Effector CD8-positive, alpha-beta T cell (primary cell): ENCODE measurements at regions not wholly inside any gene's neighbourhood (a gene's known extent, or its start where the extent isn't known, plus 50 kb on each side); places are given as distances from the start of the nearest gene placed in this dataset.

Experiments used
- DNase-seq: peaks from one replicate; lab custom pipeline; 2025; lab: John Stamatoyannopoulos, UW

DNA sequence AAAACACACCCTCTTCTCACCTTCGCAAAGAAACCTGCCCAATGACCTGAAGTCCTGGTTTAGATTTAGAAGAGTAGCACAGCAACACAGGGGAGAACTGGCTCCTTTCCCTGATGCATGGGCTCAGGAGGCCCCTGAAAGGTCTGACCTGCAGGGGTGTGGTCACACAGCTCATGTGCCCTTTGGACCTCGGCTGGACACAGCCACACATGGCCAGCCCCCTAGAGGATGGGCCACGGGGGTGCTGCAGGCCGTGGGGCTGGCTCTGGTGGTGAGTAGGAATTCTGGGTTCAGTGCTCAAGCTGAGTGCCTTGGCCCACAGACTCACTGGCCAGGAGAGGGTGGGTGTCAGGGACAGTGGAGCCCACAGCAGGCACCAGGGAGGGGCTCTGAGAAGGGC is 118.5 kb upstream of the ADCY1 start:
- no peak for DNase-seq

DNA sequence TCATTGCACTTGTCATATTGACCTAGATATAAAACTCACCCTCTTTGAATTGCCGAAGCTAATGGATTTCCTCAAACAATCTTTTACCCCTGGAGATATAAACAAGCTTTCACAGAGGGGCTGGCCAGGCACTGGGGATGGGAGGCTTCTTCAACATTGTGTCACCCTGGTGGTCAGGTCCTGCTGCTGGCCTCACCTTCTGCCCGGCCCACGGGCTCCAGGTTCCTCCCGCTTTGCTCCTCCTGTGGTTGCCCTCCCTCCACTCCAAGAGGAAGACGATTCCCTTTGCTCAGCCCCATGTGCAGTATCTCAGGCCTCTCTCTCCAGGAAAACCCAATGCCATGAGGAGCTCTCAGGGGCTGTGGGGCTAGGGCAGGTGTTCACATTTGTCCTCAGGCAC is 118.1 kb upstream of the ADCY1 start:
- no peak for DNase-seq

DNA sequence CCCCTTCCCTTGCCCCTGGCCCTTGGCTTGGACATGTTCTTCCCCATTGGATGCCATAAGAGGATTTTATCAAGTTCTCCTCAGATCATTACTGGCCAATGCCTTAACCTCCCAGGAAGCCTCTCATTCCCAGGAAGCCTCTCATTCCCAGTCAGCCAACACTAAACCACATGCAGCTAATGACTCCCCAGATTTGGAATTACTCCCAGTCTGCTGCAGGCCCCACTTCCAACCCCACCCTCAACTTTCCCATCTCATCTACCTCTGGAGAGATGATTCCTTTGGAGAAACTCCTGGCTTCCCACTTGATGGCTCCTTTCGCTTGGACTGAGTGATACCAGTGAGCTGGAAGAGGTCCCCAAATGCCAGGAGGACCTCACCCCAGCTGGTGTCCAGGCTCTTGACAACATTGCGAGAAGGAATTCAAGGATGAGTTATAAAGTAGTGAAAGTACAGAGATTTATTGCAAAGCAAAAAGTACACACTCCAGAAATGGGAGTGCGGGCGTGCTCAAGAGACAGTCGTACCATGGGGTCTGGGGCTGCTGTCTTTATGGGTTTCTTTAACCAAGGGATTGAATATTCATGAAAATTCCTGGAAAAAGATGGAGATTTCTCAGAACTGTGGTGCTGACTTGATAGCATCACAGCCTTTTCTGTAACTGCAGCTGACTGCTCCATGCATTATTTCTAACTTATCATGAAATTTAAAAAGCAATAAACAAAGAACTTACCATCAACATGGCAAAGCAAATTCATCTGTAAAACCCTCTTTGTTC is 117.2 kb upstream of the ADCY1 start:
- DNase-seq = no peak

DNA sequence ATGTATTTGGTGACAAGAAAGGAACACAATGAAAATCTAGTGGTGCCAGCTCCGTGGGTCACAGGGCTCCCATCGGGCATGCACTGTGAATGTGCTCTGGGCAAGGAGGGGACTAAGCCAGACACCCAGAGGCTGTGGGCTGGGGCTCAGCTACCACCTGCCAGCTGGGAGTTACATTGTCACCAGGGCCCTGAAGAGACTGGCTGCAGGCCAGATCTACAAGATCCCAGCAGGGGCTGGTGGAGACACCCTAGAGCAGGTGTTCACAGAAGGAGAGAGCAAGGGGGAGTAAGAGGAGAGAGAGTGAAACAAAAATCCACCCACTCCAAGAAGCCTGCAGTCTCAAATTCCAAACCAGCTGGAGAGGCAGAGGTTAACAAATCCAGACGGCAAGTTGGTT is 116.6 kb upstream of the ADCY1 start:
- no peak for DNase-seq

DNA sequence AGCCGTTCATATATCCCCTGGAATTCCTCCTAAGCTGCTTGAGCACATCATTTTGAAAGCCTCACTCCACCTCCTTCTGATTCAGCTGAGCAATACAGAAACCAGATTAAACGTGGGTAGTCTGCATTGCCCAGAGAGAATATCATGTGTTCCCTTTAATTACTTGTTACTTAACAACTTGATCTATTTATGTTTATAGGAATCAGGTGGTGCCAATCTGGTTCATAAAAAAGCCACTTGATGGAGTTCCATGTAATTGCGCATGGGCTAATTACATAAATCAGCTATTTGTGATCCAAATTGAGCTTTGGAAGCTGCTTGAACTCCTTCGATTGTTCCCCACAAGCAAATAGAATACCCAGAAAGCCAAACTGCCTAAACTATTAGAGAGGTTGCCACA is 114.7 kb upstream of the ADCY1 start:
- no peak for DNase-seq

DNA sequence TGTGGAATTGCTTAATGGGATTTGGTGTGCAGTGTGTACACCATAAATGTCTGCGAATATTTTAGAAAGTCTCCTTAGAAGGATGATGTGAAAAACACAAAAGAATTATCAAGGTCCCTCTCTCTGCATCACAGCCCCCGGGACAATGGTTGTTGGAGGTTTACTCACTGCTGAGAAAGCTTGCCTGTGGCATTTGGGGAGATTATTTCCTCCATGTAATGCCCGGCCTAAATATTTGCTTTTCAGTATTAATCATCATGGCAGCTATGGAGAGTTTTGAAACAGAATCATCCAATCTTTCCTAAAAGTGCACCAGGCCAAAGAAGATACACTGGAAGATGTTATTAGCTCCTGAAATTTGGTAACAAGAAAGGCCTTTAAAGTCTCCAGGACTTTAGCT is 113.8 kb upstream of the ADCY1 start:
- no peak for DNase-seq

DNA sequence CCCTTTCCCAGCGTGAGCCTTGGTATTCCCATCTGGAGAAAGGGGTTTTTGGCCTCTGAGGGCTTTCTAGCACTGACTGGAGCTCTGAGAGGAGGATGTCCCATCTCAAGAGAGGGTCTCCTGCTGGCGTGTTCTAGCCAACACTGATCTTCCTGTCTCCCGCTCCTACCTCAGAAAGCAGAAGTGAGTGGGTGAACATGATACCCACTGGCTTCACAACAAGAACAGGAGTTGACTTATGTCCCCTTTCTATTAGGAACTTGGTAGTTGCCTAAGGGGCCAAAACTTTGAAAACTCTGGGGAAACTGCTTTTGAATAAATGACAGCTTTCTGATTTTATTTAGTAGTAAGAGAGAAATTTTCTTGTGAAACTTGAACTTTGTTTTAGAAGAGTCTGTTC is 113.1 kb upstream of the ADCY1 start:
- no peak for DNase-seq

DNA sequence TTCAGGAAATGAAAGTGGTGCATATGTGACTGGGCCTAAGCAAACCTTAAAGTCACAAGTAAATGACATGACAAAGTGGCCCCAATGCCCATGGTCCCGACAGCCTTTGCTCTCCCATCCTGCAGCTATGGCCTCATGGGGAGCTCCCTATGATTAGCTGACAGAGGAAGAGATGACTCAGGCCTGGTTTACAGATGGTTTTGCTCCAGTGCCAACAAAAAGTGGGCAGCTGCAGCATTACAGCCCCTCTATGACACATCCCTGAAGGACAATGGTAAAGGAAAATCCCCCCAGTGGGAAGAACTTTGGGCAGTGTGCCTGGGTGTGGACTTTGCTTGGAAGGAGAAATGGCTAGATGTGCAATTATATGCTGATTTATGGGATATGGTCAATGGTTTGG is 105.1 kb upstream of the ADCY1 start:
- DNase-seq = no peak

DNA sequence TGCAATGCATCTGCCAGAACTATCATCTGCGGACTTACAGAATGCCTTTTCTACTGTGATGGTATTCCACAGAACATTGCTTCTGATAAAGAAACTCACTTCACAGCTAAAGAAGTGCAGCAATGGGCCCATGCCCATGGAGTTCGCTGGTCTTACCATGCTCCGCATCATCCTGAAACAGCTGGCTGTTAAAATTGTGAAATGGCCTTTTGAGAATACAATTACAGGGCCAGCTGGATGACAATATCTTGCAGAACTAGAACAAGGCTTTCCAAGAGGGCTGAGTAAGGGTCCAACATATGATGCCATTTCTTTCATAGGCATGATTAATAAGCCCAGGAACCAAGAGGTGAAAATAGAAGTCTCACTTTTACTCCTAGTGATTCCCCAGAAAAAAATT is 104.1 kb upstream of the ADCY1 start:
- DNase-seq = no peak

DNA sequence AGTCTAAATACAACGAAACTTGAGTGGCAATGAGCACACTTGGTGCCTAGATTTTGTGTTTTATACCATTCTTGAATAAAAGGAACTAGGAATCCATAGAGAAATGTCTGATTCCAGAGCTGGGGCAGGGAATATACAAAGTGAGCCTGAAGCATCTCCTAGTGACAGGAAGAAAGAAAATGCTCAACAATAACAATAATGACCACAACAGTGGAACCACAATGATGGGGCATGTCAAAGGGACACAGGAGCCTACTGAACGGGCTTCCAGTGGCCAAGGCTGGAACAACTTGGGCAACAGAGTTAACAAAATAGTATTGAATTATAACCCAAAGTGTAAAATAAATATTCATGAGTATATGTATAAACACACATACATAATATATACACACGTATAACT is 94.4 kb upstream of the ADCY1 start:
- DNase-seq = no peak

DNA sequence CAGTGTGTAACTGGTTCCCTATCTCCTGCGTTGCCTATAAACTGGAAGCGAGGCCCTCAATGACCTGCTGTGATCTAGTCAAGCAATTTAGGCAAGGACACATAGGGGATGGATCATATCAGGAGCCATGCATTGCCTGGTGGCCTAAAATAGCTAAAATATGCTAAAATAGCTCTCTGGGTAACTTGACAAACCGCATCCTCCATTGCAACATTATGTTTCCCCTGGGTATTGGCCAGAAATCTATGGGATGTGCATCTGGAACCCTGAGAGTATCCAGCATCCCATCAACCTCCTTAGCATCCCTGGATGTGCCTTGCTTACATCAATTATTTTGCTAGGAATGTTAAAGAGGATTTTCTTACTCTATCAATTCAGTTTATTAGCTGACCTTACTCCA is 91.7 kb upstream of the ADCY1 start:
- no peak for DNase-seq

DNA sequence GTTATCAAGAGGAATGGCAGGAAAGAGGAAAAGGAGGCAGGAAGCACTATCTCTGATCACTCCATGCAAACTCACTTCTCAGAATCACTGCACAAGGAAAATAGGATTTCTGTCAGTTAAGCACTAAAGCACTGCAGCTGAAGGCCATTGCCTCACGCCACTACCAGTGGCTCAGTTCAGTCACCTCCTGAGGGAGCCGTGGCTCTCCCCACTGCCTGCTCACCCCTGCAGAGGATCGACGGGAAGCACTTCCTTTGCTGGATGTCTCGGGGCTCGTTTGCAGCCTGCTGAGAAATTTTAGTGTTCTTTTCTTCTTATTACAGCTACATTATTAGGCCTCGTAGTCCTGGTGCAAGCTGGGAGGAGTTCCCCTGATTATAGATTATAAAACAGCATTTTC is 90.1 kb upstream of the ADCY1 start:
- DNase-seq = no peak

DNA sequence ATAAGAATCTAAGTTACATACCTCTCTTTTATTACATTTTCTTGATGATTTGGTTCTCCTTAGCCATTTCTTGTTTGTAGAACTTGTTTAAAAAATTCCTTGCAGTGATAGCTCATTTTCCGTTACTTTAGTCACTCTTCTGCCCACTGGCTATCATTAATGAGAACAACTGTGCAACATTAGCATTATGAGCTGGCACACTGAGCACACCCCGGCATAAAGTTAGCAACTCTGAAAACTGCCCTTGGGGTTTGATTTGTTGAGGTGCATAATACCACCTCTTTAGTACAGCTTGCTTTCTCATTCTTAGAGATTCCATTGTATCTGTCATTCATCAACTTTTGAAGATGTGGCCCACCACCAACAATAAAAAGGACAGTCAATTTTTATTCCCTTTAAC is 87.6 kb upstream of the ADCY1 start:
- no peak for DNase-seq

DNA sequence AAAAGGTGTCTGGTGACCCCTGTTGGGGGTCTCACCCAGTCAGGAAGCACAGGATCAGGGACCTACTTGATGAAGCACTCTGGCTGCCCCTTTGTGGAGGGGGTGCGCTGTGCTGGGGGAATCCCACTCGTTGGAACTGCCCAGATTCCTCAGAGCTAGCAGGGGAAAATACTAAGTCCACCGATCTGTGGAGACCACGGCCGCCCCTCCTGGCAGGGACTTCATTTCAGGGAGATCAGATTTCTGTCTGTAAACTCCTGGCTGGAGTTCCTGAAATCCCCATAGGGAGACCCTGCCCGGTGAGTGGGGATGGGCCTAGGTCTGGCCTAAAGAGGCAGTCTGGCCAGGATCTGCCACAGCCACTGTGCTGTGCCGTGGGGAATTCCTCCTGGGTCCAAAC is 79.3 kb upstream of the ADCY1 start:
- DNase-seq = no peak

DNA sequence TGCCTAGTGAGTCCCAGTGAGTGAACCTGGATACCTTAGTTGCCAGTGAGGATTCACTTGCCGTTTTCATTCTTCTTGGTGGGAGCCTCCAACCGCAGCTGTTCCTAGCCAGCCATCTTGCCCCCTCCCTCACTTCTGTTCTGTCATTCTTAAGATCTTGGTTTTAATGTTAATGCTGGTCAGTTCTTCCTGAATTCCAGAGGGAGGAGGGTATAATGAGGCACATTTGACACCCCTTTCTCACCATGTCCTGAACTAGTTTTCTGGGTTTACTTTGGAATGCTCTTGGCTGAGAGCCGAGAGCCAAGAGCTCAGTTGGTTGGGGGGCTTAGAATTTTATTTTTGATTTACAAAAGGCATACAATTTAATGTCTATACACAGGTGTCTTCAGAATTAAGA is 78.5 kb upstream of the ADCY1 start:
- DNase-seq = no peak

DNA sequence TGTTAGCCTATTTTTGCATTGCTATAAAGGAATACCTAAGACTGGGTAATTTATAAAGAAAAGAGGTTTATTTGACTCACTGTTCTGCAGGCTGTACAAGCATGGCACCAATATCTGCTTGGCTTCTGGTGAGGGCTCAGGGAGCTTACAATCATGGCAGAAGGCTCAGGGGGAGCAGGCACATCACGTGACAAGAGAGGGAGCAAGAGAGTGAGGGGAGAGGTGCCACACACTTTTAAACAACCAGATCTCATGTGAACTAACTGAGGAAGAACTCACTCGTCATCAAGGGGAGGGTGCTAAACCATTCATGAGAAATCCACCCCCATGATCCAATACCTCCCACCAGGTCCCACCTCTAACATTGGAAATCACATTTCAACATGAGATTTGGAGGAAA is 73.9 kb upstream of the ADCY1 start:
- no peak for DNase-seq

DNA sequence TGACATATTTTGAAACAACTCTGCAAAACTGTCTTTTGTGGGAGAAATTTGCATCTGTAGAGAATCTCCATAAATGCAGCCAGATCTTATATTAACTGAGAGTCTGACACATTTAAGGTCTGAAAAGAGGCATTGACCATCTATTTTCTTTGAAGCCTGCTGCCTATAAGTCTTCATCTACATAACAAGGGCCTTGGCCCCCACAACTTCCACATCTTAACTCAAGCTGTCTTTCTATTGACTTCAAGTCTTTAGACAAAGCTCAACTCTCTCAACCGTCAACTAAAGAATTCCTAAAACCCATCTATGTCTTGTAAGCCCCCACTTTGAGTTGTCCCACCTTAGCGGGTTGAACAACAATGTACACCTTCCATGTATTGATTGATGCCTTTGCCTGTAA is 72.4 kb upstream of the ADCY1 start:
- no peak for DNase-seq

DNA sequence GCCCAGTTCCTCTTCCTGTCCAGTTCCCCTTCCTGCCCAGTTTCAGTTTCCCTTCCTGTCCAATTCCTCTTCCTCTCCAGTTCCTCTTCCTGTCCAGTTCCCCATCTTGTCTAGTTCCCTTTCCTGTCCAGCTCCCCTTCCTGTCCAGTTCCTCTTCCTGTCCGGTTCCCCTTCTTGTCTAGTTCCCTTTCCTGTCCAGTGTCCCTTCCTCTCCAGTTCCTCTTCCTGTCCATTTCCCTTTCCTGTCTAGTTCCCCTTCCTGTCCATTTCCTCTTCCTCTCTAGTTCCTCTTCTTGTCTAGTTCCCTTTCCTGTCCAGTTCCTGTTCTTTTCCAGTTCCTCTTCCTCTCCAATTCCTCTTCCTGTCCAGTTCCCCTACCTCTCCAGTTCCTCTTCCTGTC is 68.1 kb upstream of the ADCY1 start:
- DNase-seq = no peak

DNA sequence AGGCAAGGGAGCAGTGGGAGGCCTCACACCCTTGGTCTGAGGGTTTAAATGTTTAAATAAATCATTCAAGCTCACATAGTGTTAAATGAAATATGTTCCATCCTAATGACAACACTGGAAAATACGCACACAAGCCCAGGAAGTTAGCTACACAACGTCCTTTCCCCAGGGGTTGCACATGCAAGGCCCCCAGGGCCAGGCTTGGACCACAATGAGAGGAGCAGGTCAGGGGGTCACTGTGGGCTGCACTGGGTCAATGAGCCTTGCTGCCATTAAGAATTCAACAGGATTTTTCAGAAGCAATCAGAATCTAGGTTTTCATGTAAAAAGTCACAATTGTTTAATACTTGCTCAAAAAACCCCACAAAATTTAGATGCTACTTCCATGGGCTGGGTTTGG is 64.9 kb upstream of the ADCY1 start:
- no peak for DNase-seq

DNA sequence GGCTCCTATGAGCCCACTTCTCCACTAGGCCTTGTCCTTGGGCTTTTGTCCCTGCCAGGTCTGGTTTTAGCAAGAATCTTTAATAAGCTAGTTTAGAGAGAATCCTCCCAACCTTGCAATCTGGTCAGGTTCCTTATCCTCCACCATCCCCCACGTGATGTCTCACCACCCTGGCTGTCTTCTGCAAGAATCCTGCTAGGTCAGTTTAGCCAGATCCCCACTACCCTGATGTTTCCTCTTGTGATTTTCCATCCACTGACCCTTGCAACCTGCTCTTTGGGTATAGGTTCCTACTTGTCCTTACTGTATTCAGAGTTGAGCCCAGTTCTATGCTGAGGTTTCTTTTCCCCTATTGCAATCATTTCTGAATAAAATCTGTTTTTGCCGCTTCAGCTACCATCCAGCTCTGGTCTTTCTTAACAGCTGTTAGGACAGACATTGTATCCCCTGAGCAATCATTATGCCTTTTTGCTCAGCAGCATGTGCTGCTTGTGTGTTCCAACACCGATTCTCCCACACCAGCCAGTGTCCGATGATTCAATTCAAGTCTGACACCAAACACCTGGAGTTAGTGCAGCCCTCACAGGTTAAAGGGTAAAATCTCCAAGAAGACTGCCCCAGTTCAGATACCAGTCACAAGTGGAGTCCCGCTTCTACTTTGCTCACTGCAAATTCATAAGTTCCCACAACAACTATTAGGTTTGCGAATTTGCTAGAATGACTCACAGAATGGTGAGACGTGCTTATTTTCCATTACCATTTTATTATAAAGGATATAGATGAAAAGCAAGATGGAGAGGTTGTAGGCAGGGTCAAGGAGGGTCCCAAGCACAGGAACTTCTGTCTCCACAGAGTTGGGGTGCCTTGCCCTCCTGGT is 62.2 kb upstream of the ADCY1 start:
- no peak for DNase-seq

DNA sequence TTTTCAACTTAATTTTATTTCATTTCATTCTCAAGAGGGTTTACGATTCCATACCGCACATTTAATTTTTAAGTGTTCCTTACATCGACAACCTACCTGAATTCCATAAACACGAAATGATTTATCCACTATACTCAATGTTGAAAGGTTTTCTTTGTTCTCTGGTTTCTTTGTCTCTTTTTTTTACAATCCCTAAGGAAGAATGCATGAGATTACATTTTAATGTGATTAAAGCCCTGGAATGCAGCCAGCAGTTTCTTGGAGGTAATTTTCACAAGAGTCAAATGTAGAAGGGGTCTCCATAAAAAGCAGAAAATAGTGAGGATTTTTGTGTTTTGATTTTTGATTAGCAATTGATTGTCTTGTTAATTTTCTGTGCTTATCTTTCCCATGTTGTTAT is 59.2 kb upstream of the ADCY1 start:
- DNase-seq = no peak

DNA sequence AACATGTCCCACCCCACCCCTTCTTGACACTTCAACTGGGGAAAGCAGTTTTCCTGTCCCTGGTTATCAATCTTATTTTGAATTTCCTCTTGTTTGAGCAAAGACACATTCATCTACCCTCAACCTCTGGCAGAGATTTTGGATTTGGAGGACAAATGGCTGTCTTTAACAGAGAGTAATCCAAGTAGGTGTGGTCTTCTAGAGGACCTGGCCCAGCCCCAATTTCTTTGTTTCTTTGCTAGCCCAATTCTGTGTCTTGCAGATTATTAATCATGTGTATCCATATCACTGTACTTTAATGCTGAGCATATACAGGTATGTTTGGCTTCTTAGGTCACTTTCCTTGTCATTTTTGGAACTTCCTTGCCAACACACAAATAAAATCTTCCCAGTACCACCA is 58.8 kb upstream of the ADCY1 start:
- DNase-seq = no peak
